ENCODE measurements at regions not wholly inside any gene's neighbourhood (a gene's known extent, or its start where the extent isn't known, plus 50 kb on each side); places are given as distances from the start of the nearest gene placed in this dataset.

DNA sequence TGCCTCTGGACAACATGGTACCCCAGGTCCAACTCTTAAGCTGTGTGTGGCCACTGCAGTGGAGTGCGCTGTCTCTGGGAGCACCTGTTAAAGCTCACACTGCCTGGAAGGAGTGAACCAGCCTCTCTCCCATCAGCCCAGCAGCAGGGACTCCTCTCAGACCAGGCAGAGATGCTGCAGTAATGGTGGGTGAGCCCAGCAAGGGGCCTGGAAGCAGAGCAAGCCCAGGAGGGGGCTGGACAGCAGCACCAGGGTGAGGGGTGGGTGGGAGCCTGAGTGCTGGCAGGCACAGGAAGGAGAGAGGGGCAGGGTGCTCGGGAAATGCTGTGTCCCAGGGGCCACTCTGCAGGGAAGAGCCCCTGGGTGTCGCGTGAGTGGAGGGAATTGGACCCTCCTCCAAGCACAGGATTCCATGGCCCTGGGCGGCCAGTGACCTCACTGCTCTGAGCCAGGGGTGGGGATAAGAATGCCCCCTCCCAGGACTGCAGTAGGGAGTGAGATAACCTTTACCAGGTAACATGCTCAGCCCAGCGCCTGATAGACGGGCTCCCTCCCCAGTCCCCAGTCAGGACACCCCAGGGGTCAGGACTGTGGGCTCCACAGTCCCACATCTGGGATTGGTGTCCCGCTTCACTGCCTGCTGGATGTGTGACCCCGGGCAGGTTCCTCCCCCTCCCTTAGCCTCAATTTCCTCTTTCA is 313.1 kb downstream of the MATN1 start:
- intact Hi-C loops (cut with micrococcal nuclease), result no loop called here

DNA sequence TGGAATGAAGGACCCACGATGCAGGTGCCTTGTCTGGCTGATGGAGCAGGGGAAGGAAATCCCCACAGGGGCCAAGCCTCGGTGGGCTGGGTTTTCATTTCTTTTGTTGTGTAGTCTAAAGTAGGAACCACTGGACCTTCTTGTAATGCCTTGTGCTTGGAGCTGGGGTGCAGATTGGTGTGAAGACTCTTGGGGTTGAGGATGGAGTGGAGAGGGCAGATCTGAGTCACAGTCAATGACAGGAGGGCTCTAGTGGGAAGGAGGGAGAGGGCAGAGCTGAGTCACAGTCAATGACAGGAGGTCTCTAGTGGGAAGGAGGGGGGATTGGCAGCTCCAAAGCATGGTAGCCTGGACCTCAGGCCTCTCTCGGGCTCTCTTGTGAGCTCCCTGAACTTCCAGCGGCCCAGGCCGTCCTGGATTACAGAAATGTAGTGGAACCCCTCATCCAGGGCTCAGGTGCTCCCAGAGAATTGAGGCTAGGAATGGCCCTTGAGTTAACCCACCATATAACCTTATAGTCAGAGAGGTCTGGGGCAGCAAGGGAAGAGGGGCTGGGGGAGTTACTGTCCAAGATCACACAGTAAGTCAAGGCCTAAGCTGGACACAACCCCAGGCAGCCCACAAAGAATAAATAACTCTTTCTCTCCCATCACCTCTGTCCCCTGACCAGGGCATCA is 313.8 kb downstream of the MATN1 start:
- intact Hi-C loops (cut with micrococcal nuclease), result no loop called here

GRCh38 chr1:30407865-30408580 is 315.4 kb downstream of the MATN1 start:
- intact Hi-C loops (cut with micrococcal nuclease), result no loop called here

DNA sequence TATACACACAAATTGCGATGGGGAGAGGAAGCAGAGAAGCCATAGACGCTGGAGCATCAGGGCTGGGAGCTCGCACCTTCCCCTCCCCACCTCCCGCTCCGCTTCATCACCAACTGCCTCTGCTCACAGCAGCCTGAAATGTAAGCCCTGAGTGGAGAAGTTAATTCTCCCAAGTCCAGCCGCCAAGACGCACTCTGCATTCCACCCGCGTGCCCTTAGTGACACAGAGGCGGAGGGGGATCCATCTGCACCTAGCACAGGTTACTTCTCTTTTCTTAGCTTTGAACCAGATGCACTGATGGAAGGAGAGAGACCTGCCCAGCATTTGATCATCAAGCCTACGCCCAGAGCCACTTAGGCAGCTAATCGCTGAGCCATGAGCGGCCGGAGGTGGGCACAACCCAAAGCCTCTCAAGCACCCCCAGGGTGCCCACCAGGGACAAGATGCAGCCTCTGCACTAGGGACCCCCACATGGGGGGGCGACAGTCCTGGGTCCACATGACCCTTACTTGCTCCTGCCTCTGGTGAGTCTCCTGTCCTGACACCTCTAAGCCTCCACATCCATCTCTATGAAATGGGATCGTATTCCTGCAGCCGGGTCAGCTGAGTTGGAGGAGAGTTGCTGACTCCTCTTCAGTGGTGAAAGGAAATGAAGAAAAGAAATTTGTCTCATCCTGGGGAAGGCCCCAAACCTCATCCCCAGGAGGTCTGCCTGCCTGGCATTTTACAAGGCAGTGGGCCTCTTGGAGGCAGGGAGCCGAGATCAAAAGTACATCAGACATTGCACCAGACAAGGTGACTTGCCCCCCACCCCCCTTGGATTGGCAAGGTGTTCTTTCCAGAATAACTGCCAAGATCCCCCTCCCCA is 316.2 kb downstream of the MATN1 start:
- intact Hi-C loops (cut with micrococcal nuclease), result no loop called here

DNA sequence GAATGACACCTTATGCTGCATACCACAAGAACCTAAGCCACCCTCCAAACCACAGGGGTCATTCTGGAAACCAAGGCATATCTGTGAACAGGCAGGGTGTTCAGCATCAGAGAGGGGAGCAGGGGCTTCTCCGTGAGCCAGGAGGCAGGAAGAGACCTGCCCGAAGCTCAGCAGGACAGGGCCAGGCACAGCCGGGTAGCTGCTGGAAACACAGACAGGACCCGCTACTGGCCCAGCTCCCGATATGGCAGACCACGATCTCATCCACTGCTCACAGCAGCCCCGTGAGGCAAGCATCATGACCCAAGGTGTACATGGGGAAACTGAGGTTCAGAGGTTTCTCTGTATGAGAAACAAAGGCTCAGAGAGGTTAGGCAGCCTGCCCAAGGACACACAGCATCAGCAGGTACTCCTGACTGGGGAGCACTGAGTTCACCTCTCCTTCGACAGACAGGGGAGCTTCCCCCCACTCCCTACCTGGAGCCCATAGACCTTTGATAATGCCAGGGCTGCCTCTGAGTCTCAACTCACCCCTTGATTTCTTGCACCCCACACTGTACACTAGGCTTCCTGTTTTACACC is 317.7 kb downstream of the MATN1 start:
- intact Hi-C loops (cut with micrococcal nuclease), result no loop called here

- intact Hi-C loops (cut with micrococcal nuclease), result no loop called here
Measured at GRCh38 chr1:30405081-30405480, 318.3 kb downstream of the MATN1 start.

DNA sequence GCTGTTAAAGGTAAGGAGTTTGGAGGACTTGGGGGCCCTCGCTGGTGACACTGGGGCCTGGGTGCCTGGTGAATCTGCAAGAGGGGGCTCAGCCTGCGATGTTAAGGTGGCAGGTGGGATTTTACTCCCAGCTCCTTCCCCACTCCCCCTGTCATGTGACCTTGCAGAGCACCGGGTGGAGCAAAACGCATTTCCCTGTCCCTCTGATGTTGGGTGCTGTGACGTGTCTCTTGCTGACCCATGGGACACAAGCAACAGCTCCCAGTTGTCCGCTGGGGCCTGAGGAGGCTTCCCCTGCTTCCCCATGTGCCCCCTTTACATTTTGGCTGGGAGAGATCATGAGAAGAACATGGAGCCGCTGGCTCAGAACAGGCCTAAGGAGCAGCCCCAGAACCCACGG is 319.0 kb downstream of the MATN1 start:
- intact Hi-C loops (cut with micrococcal nuclease), result no loop called here

DNA sequence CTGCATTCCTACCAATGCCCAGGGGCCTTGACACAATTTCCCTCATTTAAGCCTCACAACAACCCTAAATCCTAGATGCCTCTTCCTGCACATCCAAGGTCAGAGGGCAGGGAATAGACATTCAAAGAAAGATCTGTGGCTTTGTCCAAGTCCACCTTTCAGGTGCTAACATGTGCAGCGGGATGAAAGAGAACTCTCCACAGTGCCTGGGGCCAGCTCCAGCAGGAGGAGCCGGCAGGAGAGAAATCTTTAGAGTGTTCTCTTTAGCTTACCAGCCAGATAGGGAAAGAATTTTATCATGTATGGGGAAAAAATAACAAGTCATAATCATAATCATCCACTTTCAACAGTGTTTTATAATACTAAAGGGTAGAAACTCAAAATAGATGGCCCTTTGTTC is 319.7 kb downstream of the MATN1 start:
- intact Hi-C loops (cut with micrococcal nuclease), result no loop called here

DNA sequence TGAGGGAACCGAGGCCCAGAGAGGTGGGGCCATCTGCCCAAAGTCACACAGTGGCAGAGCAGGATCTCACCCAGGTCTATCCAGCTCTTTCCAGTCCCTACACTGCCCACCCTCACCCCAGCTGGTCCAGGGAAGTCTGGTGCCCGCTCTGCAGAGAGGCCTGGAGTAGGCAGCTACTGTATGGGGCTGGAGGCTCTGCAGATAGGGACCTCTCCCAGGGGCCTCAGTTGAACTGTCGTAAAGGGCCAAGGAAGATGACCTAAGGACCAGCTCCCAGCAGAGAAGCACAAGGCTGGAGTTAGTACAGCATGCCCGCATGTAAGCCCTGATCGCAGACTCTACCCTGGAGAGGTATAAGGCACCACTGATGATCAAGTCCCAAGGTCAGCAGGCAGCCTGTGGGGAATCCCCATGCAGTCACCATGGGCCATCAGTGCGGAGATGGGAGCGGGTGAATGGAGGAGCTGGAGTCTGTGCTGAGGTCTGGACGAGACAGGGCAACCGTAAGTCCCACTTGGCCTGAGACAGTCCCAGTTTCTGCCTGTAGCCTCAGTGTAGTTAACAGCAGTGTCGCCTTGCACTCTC is 320.2 kb downstream of the MATN1 start:
- intact Hi-C loops (cut with micrococcal nuclease), result no loop called here

- intact Hi-C loops (cut with micrococcal nuclease), result no loop called here
Measured at GRCh38 chr1:30402031-30402430, 321.4 kb downstream of the MATN1 start.

GRCh38 chr1:30400507-30400906 is 322.9 kb downstream of the MATN1 start:
- intact Hi-C loops (cut with micrococcal nuclease), result no loop called here

GRCh38 chr1:30399026-30399425 is 324.4 kb downstream of the MATN1 start:
- intact Hi-C loops (cut with micrococcal nuclease), result no loop called here

DNA sequence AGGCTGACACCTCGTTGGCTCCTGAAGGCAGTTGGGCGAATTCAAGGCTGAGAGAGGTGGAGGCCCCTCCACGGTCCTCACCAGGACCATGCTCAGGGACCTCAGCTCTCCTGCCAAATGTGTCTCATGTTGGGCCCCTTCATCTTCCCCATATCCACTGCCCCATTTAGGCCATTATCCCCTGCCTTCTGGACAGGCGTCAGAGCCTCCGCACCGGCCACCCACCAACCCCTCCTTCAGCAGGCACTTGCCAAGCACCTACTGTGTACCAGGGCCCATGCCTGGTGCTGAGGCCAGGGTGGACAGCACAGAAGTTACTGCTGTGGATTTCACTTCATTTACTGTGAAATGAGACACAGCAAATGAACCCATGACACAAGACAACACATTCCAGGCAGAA is 325.8 kb downstream of the MATN1 start:
- intact Hi-C loops (cut with micrococcal nuclease), result no loop called here

GRCh38 chr1:30395631-30396030 is 327.8 kb downstream of the MATN1 start:
- intact Hi-C loops (cut with micrococcal nuclease), result no loop called here

- intact Hi-C loops (cut with micrococcal nuclease), result no loop called here
Measured at GRCh38 chr1:30388386-30388785, 335.0 kb downstream of the MATN1 start.

DNA sequence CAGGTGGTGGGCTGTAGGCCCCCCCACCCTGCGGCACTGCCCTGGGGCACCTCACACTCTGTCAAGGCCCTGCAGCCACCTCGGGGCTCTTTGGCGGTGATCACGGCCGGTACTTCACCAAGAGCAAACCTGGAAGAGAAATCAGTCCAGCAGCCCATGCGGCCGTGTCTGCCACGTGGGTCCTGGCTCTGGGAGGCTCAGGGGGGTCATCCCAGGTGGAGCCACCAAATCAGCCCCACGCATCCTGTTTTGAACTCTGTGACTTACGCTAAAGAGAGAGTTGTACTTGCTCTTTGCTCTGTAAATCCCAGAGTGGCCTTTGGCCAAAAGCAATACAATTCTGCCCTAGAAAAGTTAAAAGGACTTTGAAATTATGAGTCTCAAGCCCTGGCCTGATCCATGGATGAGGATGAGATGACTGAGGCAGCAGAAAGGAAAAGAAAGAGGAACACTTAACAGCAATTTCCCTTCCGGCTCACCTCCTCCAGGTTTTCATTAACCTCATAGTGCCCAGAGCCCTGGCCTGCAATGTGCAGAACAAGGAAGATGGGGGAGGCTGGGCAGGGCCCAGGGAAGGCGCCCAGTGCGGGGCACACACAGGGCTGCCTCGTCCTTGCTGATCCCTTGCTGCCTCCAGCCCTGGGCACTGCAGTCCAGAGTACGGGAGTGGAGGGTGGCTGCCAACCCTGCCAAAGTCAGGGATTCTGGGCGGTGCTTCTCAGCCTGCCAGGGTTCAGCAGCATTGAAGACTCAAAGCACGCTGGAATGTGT is 337.0 kb downstream of the MATN1 start:
- intact Hi-C loops (cut with micrococcal nuclease), result no loop called here

- intact Hi-C loops (cut with micrococcal nuclease), result no loop called here
Measured at GRCh38 chr1:30385246-30385995, 338.0 kb downstream of the MATN1 start.

- intact Hi-C loops (cut with micrococcal nuclease), result no loop called here
Measured at GRCh38 chr1:30384286-30385245, 338.8 kb downstream of the MATN1 start.

All from T-helper 2 cell treated with Interferon-gamma antibody and Interleukin-4, amounts not matched to agents 100 ng/mL and 5 ng/mL, for 36 hours (primary cell).